Neural cell (in vitro differentiated cells): ENCODE measurements at regions not wholly inside any gene's neighbourhood (a gene's known extent, or its start where the extent isn't known, plus 50 kb on each side); places are given as distances from the start of the nearest gene placed in this dataset.
A peak's percentile ranks its signal among the peaks of the same experiment; 100 is the strongest.

Experiments used
- H2AFZ ChIP-seq: fragments of 200-600, 300-800 bp; sonication (generic), shearing (Covaris generic); 2 replicates; pipeline ENCODE4 v1.6.0; 2014; ENCODE audit warnings: low read depth, mild to moderate bottlenecking, antibody characterized with exemption, low read length, moderate library complexity
- H3F3A ChIP-seq: fragments of 200-600 bp; shearing (Covaris generic); 2 replicates; pipeline ENCODE4 v1.6.1; 2016; ENCODE audit warnings: mild to moderate bottlenecking, moderate library complexity, mixed read lengths, antibody characterized with exemption, low read length; ENCODE audit not compliant: insufficient read depth, poor library complexity, severe bottlenecking
- H3K27ac ChIP-seq: fragments of 200-600, 300-800 bp; sonication (generic), shearing (Covaris generic); 2 replicates; pipeline ENCODE4 v1.5.1; 2014; ENCODE audit warnings: mild to moderate bottlenecking, low read length, moderate library complexity
- H3K27me3 ChIP-seq: fragments of 300-800, 200-600 bp; sonication (generic), shearing (Covaris generic); 2 replicates; pipeline ENCODE4 v1.6.0; 2014; ENCODE audit warnings: mild to moderate bottlenecking, low read depth, low read length, moderate library complexity; ENCODE audit not compliant: insufficient read depth
- H3K36me3 ChIP-seq: fragments of 300-800, 200-600 bp; sonication (generic), shearing (Covaris generic); 2 replicates; pipeline ENCODE4 v1.5.1; 2014; ENCODE audit warnings: mild to moderate bottlenecking, antibody characterized with exemption, low read length, moderate library complexity; ENCODE audit not compliant: insufficient read depth
- H3K4me2 ChIP-seq: fragments of 300-800, 200-600 bp; sonication (generic), shearing (Covaris generic); 2 replicates; pipeline ENCODE4 v1.6.0; 2014; ENCODE audit warnings: mild to moderate bottlenecking, low read length
- H3K4me3 ChIP-seq: fragments of 300-800, 200-600 bp; sonication (generic), shearing (Covaris generic); 2 replicates; pipeline ENCODE4 v1.5.1; 2014; ENCODE audit warnings: mild to moderate bottlenecking, low read length, moderate library complexity
- H3K79me2 ChIP-seq: fragments of 200-600 bp; shearing (Covaris generic); replicated peaks from 2 replicates; pipeline ENCODE4 v1.6.0; 2014; ENCODE audit warnings: mild to moderate bottlenecking, low read length, moderate library complexity; ENCODE audit not compliant: insufficient read depth
- H3K9ac ChIP-seq: fragments of 300-800, 200-600 bp; sonication (generic), shearing (Covaris generic); 2 replicates; pipeline ENCODE4 v1.6.1; 2016; ENCODE audit warnings: mild to moderate bottlenecking, low read length, mixed read lengths
- H3K9me2 ChIP-seq: fragments of 200-600 bp; shearing (Covaris generic); 2 replicates; pipeline ENCODE4 v1.6.1; 2016; ENCODE audit warnings: mild to moderate bottlenecking, low read length, mixed read lengths; ENCODE audit not compliant: insufficient read depth
- H3K9me3 ChIP-seq: fragments of 200-600, 300-800 bp; sonication (generic), shearing (Covaris generic); 2 replicates; pipeline ENCODE4 v1.6.1; 2016; ENCODE audit warnings: mild to moderate bottlenecking, mixed run types, low read length, moderate library complexity, mixed read lengths
- H4K20me1 ChIP-seq: fragments of 200-600 bp; shearing (Covaris generic); 2 replicates; pipeline ENCODE4 v1.6.1; 2016; ENCODE audit warnings: mild to moderate bottlenecking, mixed run types; ENCODE audit not compliant: insufficient read depth
- CTCF ChIP-seq: fragments of 450-650 bp; IDR thresholded peaks from 2 replicates; pipeline ENCODE4 v1.5.1; 2014; ENCODE audit warnings: antibody characterized with exemption, mild to moderate bottlenecking, moderate library complexity; ENCODE audit not compliant: poor library complexity, severe bottlenecking
- EP300 ChIP-seq: fragments of 450-650 bp; conservative IDR thresholded peaks from 2 replicates; pipeline ENCODE4 v1.6.1; 2014; ENCODE audit warnings: antibody characterized with exemption, mild to moderate bottlenecking, moderate library complexity; ENCODE audit not compliant: poor library complexity, severe bottlenecking
- EZH2 ChIP-seq: fragments of 200-600, 300-800 bp; shearing (Covaris generic), sonication (generic); IDR thresholded peaks from 2 replicates; pipeline ENCODE4 v1.6.1; 2014; ENCODE audit warnings: antibody characterized with exemption, low read length, borderline replicate concordance, mild to moderate bottlenecking; ENCODE audit not compliant: insufficient read depth, poor library complexity, severe bottlenecking
- MXI1 ChIP-seq: fragments of 450-650 bp; conservative IDR thresholded peaks from 2 replicates; pipeline ENCODE4 v1.6.1; 2014; ENCODE audit warnings: antibody characterized with exemption, mild to moderate bottlenecking; ENCODE audit not compliant: poor library complexity, severe bottlenecking
- POLR2AphosphoS5 ChIP-seq: IDR thresholded peaks from 2 replicates; pipeline ENCODE4 v1.6.1; 2012
- RAD21 ChIP-seq: fragments of 450-650 bp; conservative IDR thresholded peaks from 2 replicates; pipeline ENCODE4 v1.6.1; 2014; ENCODE audit warnings: antibody characterized with exemption, mild to moderate bottlenecking, moderate library complexity
- REST ChIP-seq: IDR thresholded peaks from 2 replicates; pipeline ENCODE4 v1.6.1; 2012; ENCODE audit warnings: borderline replicate concordance
- SMC3 ChIP-seq: fragments of 450-650 bp; conservative IDR thresholded peaks from 2 replicates; pipeline ENCODE4 v1.6.1; 2014; ENCODE audit warnings: antibody characterized with exemption, mild to moderate bottlenecking, moderate library complexity; ENCODE audit not compliant: poor library complexity
- TAF1 ChIP-seq: IDR thresholded peaks from 2 replicates; pipeline ENCODE4 v1.6.1; 2012; ENCODE audit warnings: low read depth

GRCh38 chr5:83785176-83785668 lies 64.6 kb upstream of the HAPLN1 start:
- no peak overlapping the region for H2AFZ ChIP-seq
- H3F3A ChIP-seq = no peaks in the 10 kb centered on the region
- H3K79me2 ChIP-seq = no peaks in the 10 kb centered on the region

GRCh38 chr5:83780699-83781350 lies 60.2 kb upstream of the HAPLN1 start:
- Histone ChIP-seq H3F3A (no peaks in the 10 kb centered on the region), H4K20me1 (no peaks in the 10 kb centered on the region), H3K27me3 (peaks cover 13% of the 10 kb centered on the region), H3K9ac (no peak overlapping the region), H3K9me3 (no peaks in the 10 kb centered on the region), H2AFZ (no peak overlapping the region), H3K27ac (no peak overlapping the region), H3K36me3 (no peaks in the 10 kb centered on the region), H3K4me2 (no peak overlapping the region), H3K9me2 (no peaks in the 10 kb centered on the region), H3K79me2 (no peaks in the 10 kb centered on the region), H3K4me3 (no peak overlapping the region)
- TF ChIP-seq EP300 (peak; percentile 86), EZH2 (no peak), POLR2AphosphoS5 (peak; percentile 95), SMC3 (no peak), REST (peak; percentile 17)

More at GRCh38 chr5:83785176-83785668, 64.6 kb upstream of the HAPLN1 start:
- Histone ChIP-seq H3K9ac (no peak overlapping the region), H3K4me2 (no peak overlapping the region), H3K27me3 (peaks cover 25% of the 10 kb centered on the region), H3K27ac (no peak overlapping the region), H4K20me1 (no peaks in the 10 kb centered on the region), H3K9me3 (no peaks in the 10 kb centered on the region), H3K36me3 (no peaks in the 10 kb centered on the region), H3K9me2 (no peaks in the 10 kb centered on the region), H3K4me3 (no peak overlapping the region)
- TF ChIP-seq EZH2 (no peak), SMC3 (no peak), TAF1 (no peak), EP300 (no peak), REST (no peak), CTCF (no peak), MXI1 (no peak), RAD21 (no peak), POLR2AphosphoS5 (no peak)
